Parathyroid adenoma (tissue), 2 donors: ENCODE measurements at regions not wholly inside any gene's neighbourhood (a gene's known extent, or its start where the extent isn't known, plus 50 kb on each side); places are given as distances from the start of the nearest gene placed in this dataset.
"Not testable (repeated sequence)": the region's sequence is repeated elsewhere in the genome, so short reads cannot be mapped to it uniquely, and the experiment has no call there.

Source experiments
- H2AFZ ChIP-seq: fragments of 300-600 bp; sonication (generic); one replicate; pipeline ENCODE4 v1.7.0; 2017; ENCODE audit warnings: antibody characterized with exemption, mild to moderate bottlenecking
- H3K27ac ChIP-seq: fragments of 300-600 bp; sonication (generic); one replicate; pipeline ENCODE4 v1.7.0; 2017
- H3K27me3 ChIP-seq: fragments of 300-600 bp; sonication (generic); one replicate; pipeline ENCODE4 v1.7.0; 2017; ENCODE audit warnings: low read length; ENCODE audit not compliant: control insufficient read depth, insufficient read depth
- H3K36me3 ChIP-seq: fragments of 300-600 bp; sonication (generic); one replicate; pipeline ENCODE4 v1.7.0; 2017; ENCODE audit warnings: low read length; ENCODE audit not compliant: control insufficient read depth, insufficient read depth
- H3K4me1 ChIP-seq: fragments of 300-600 bp; sonication (generic); one replicate; pipeline ENCODE4 v1.7.0; 2017; ENCODE audit warnings: control low read depth
- H3K4me2 ChIP-seq: fragments of 300-600 bp; sonication (generic); one replicate; pipeline ENCODE4 v1.7.0; 2017; ENCODE audit warnings: low read length
- H3K4me3 ChIP-seq: fragments of 300-600 bp; sonication (generic); one replicate; pipeline ENCODE4 v1.7.0; 2017; ENCODE audit warnings: low read depth, low read length
- H3K79me2 ChIP-seq: fragments of 300-600 bp; sonication (generic); one replicate; pipeline ENCODE4 v1.7.0; 2017; ENCODE audit warnings: control low read depth
- H3K9ac ChIP-seq: fragments of 300-600 bp; sonication (generic); one replicate; pipeline ENCODE4 v1.7.0; 2017; ENCODE audit warnings: mild to moderate bottlenecking
- H3K9me3 ChIP-seq: fragments of 300-600 bp; sonication (generic); one replicate; pipeline ENCODE4 v1.7.0; 2017; ENCODE audit warnings: low read length; ENCODE audit not compliant: control insufficient read depth
- CTCF ChIP-seq: fragments of 300-600 bp; sonication (generic); IDR thresholded peaks from one replicate; pipeline ENCODE4 v1.7.0; 2017; ENCODE audit warnings: antibody characterized with exemption, mild to moderate bottlenecking
- donor health status: primary hyperparathyroidism.

DNA sequence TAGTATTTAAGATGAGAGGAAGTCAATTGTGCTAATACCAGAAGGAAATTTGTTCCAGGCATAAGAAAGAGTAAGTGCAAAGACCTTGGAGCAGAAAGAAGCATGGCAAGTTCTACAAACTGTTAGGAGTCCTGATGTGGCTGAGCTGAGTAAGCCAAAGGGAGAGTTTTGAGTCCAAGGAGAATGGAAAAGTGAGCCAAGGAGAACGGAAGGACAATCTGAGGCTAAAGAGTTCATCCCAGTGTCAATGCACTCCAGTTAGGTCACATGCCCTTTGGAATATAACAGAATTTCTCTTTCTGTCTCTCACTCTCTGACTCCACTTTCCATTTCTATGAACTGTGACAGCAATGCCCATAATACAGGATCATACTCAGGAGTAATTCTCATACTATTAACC lies 224.7 kb downstream of the CAAP1 start:
- Histone ChIP-seq H3K27me3 (no peaks in the 10 kb centered on the region), H3K27ac (no peak overlapping the region), H3K36me3 (no peaks in the 10 kb centered on the region), H3K9me3 (no peaks in the 10 kb centered on the region), H2AFZ (no peak overlapping the region), H3K4me2 (no peak overlapping the region), H3K4me3 (no peak overlapping the region), H3K9ac (no peak overlapping the region), H3K79me2 (no peaks in the 10 kb centered on the region), H3K4me1 (no peaks in the 10 kb centered on the region)
- TF ChIP-seq CTCF = no peak

GRCh38 chr9:26665666-26666065 lies 226.9 kb downstream of the CAAP1 start:
- H3K4me2 ChIP-seq = no peak overlapping the region
- H2AFZ ChIP-seq = no peak overlapping the region
- H3K27me3 ChIP-seq = no peaks in the 10 kb centered on the region
- no peak for TF ChIP-seq CTCF
- no peak overlapping the region for H3K27ac ChIP-seq
- no peaks in the 10 kb centered on the region for H3K9me3 ChIP-seq
- no peaks in the 10 kb centered on the region for H3K36me3 ChIP-seq
- H3K4me1 ChIP-seq = no peaks in the 10 kb centered on the region
- no peaks in the 10 kb centered on the region for H3K79me2 ChIP-seq
- no peak overlapping the region for H3K9ac ChIP-seq
- no peak overlapping the region for H3K4me3 ChIP-seq

- not testable (repeated sequence) for H3K36me3 ChIP-seq, H3K9ac ChIP-seq, H3K27ac ChIP-seq, H3K4me1 ChIP-seq, H3K9me3 ChIP-seq, H3K27me3 ChIP-seq, H3K79me2 ChIP-seq, H3K4me2 ChIP-seq, H2AFZ ChIP-seq, H3K4me3 ChIP-seq
Observed at GRCh38 chr9:26664087-26664773, 228.4 kb downstream of the CAAP1 start.

- no peak overlapping the region for H3K4me3 ChIP-seq
- no peaks in the 10 kb centered on the region for H3K79me2 ChIP-seq
- no peaks in the 10 kb centered on the region for H3K9me3 ChIP-seq
- no peaks in the 10 kb centered on the region for H3K36me3 ChIP-seq
- no peak overlapping the region for H3K9ac ChIP-seq
- H2AFZ ChIP-seq = no peak overlapping the region
- no peaks in the 10 kb centered on the region for H3K27me3 ChIP-seq
- H3K4me1 ChIP-seq = no peaks in the 10 kb centered on the region
- H3K27ac ChIP-seq = no peak overlapping the region
- TF ChIP-seq CTCF = no peak
- no peak overlapping the region for H3K4me2 ChIP-seq
Observed at GRCh38 chr9:26662476-26662875, 230.1 kb downstream of the CAAP1 start.

DNA sequence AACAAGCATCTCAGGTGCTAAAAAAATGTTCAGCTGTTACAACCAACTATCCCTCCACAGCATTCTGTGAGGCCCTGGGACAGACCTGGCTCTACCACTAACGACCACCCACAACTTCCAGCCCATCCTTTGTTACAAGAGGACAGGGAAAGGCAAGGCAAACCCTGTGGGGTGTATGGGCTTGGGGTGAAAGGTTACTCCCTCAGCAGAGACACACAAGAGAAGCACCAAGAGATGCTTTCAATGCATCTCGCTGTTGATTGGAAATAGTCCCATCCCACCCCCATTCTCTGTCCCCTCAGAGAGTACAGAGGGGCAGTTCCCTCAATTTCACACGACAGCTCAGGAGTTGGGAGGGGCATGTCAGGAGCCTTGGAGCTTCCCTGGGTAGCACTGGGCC lies 234.1 kb downstream of the CAAP1 start:
- H2AFZ ChIP-seq = no peak overlapping the region
- H3K9me3 ChIP-seq = no peaks in the 10 kb centered on the region

More for the DNA sequence above, 234.1 kb downstream of the CAAP1 start:
- no peak overlapping the region for H3K9ac ChIP-seq
- H3K27ac ChIP-seq = no peak overlapping the region
- no peaks in the 10 kb centered on the region for H3K36me3 ChIP-seq
- TF ChIP-seq CTCF = no peak
- H3K4me3 ChIP-seq = no peak overlapping the region
- H3K79me2 ChIP-seq = no peaks in the 10 kb centered on the region
- no peaks in the 10 kb centered on the region for H3K27me3 ChIP-seq
- H3K4me1 ChIP-seq = no peaks in the 10 kb centered on the region
- H3K4me2 ChIP-seq = no peak overlapping the region
